HEK293T (cell line): ENCODE measurements at regions not wholly inside any gene's neighbourhood (a gene's known extent, or its start where the extent isn't known, plus 50 kb on each side); places are given as distances from the start of the nearest gene placed in this dataset.

Experiments used
- CTCF ChIA-PET: fragments of 350-600 bp; formaldehyde crosslinking; extraction: SDS; loops from one replicate; lab custom pipeline; 2021; ENCODE audit warnings: antibody characterized with exemption, inconsistent platforms; lab: Yijun Ruan, JAX
- POLR2A ChIA-PET: fragments of 350-600 bp; formaldehyde crosslinking; extraction: SDS; loops from one replicate; lab custom pipeline; 2020; ENCODE audit warnings: antibody characterized with exemption, inconsistent platforms; lab: Yijun Ruan, JAX
- DNase-seq: peaks from one replicate; pipeline ENCODE4 v3.0.0; 2012; ENCODE audit warnings: mixed read lengths; ENCODE audit errors: extremely low spot score
- ARNT ChIP-seq: fragments of 450-650 bp; IDR thresholded peaks from 2 replicates; pipeline ENCODE4 v1.6.1; 2017; ENCODE audit warnings: mild to moderate bottlenecking
- BHLHE40 ChIP-seq: fragments of 450-650 bp; IDR thresholded peaks from 2 replicates; pipeline ENCODE4 v1.6.1; 2016; ENCODE audit warnings: mild to moderate bottlenecking, moderate library complexity, borderline replicate concordance
- CTBP1 ChIP-seq: fragments of 450-650 bp; IDR thresholded peaks from 2 replicates; pipeline ENCODE4 v1.6.1; 2016; ENCODE audit warnings: borderline replicate concordance
- ELF4 ChIP-seq: fragments of 450-650 bp; IDR thresholded peaks from 2 replicates; pipeline ENCODE4 v1.6.1; 2017; ENCODE audit warnings: antibody characterized with exemption
- FOXA1 ChIP-seq: fragments of 450-650 bp; IDR thresholded peaks from 2 replicates; pipeline ENCODE4 v1.6.1; 2016; ENCODE audit warnings: mild to moderate bottlenecking
- FOXK2 ChIP-seq: fragments of 450-650 bp; IDR thresholded peaks from 2 replicates; pipeline ENCODE4 v1.6.1; 2016; ENCODE audit warnings: mild to moderate bottlenecking
- FOXM1 ChIP-seq: fragments of 450-650 bp; IDR thresholded peaks from 2 replicates; pipeline ENCODE4 v1.6.1; 2017; ENCODE audit warnings: mild to moderate bottlenecking, borderline replicate concordance
- HDGF ChIP-seq: fragments of 450-650 bp; IDR thresholded peaks from 2 replicates; pipeline ENCODE4 v1.6.1; 2017; ENCODE audit warnings: antibody characterized with exemption, borderline replicate concordance
- L3MBTL2 ChIP-seq: fragments of 450-650 bp; conservative IDR thresholded peaks from 2 replicates; pipeline ENCODE4 v1.6.1; 2016; ENCODE audit warnings: mild to moderate bottlenecking
- LEF1 ChIP-seq: fragments of 450-650 bp; IDR thresholded peaks from 2 replicates; pipeline ENCODE4 v1.6.1; 2017; ENCODE audit warnings: mild to moderate bottlenecking, borderline replicate concordance
- NFRKB ChIP-seq: fragments of 450-650 bp; IDR thresholded peaks from 2 replicates; pipeline ENCODE4 v1.6.1; 2016; ENCODE audit warnings: mild to moderate bottlenecking, moderate library complexity
- PKNOX1 ChIP-seq: fragments of 450-650 bp; IDR thresholded peaks from 2 replicates; pipeline ENCODE4 v1.6.1; 2016
- SP1 ChIP-seq: fragments of 450-650 bp; IDR thresholded peaks from 2 replicates; pipeline ENCODE4 v1.6.1; 2017
- SUZ12 ChIP-seq: fragments of 450-650 bp; IDR thresholded peaks from 2 replicates; pipeline ENCODE4 v1.6.1; 2016; ENCODE audit warnings: mild to moderate bottlenecking
- TARDBP ChIP-seq: fragments of 450-650 bp; IDR thresholded peaks from 2 replicates; pipeline ENCODE4 v1.6.1; 2016
- ZNF384 ChIP-seq: fragments of 450-650 bp; IDR thresholded peaks from 2 replicates; pipeline ENCODE4 v1.6.1; 2016

GRCh38 chr2:225170162-225170561, 127.9 kb upstream of the DOCK10 start:
- ChIA-PET POLR2A (no interaction called here), CTCF (no interaction called here)
- no peak for DNase-seq
- no peak for TF ChIP-seq NFRKB
- no peak for TF ChIP-seq FOXA1
- TF ChIP-seq CTBP1: no peak
- no peak for TF ChIP-seq TARDBP
- no peak for TF ChIP-seq SUZ12
- no peak for TF ChIP-seq ARNT
- TF ChIP-seq FOXM1: no peak
- TF ChIP-seq L3MBTL2: no peak
- no peak for TF ChIP-seq PKNOX1
- TF ChIP-seq SP1: no peak
- no peak for TF ChIP-seq LEF1
- TF ChIP-seq ELF4: no peak
- no peak for TF ChIP-seq ZNF384
- TF ChIP-seq BHLHE40: no peak
- TF ChIP-seq HDGF: no peak
- no peak for TF ChIP-seq FOXK2

- no peak for TF ChIP-seq FOXA1
- ChIA-PET POLR2A (no interaction called here), CTCF (no interaction called here)
- no peak for DNase-seq
Observed at GRCh38 chr2:225169396-225169795, 127.1 kb upstream of the DOCK10 start.

- TF ChIP-seq HDGF (no peak), BHLHE40 (no peak), FOXA1 (no peak), PKNOX1 (no peak), ELF4 (no peak)
- no peak for DNase-seq
- CTCF ChIA-PET: no interaction called here
- POLR2A ChIA-PET: no interaction called here
Observed at GRCh38 chr2:225165052-225165451, 122.8 kb upstream of the DOCK10 start.

GRCh38 chr2:225164401-225165050, 122.3 kb upstream of the DOCK10 start:
- DNase-seq: no peak
- CTCF ChIA-PET: no interaction called here

GRCh38 chr2:225158360-225158759, 116.1 kb upstream of the DOCK10 start:
- CTCF ChIA-PET: no interaction called here
- POLR2A ChIA-PET: no interaction called here
- TF ChIP-seq BHLHE40: no peak
- DNase-seq: no peak

More at GRCh38 chr2:225164401-225165050, 122.3 kb upstream of the DOCK10 start:
- POLR2A ChIA-PET: no interaction called here
- no peak for TF ChIP-seq LEF1
- no peak for TF ChIP-seq SUZ12

- DNase-seq: no peak
- ChIA-PET CTCF (no interaction called here), POLR2A (no interaction called here)
- TF ChIP-seq ARNT: no peak
- TF ChIP-seq TARDBP: no peak
- TF ChIP-seq FOXK2: no peak
- TF ChIP-seq LEF1: no peak
- TF ChIP-seq SP1: no peak
- no peak for TF ChIP-seq CTBP1
- TF ChIP-seq L3MBTL2: no peak
- TF ChIP-seq ZNF384: no peak
- no peak for TF ChIP-seq ELF4
- TF ChIP-seq FOXA1: no peak
Observed at GRCh38 chr2:225156853-225157451, 114.7 kb upstream of the DOCK10 start.

GRCh38 chr2:225140723-225141122, 98.5 kb upstream of the DOCK10 start:
- DNase-seq: no peak
- no peak for TF ChIP-seq ZNF384
- TF ChIP-seq SUZ12: no peak
- no peak for TF ChIP-seq LEF1
- TF ChIP-seq NFRKB: no peak
- no peak for TF ChIP-seq FOXK2
- TF ChIP-seq ELF4: no peak
- no peak for TF ChIP-seq CTBP1
- TF ChIP-seq SP1: no peak
- TF ChIP-seq ARNT: no peak
- TF ChIP-seq HDGF: no peak
- no peak for TF ChIP-seq FOXM1
- no peak for TF ChIP-seq TARDBP
- no peak for TF ChIP-seq L3MBTL2
- TF ChIP-seq BHLHE40: no peak
- ChIA-PET POLR2A (no interaction called here), CTCF (no interaction called here)

- TF ChIP-seq SP1: no peak
- no peak for TF ChIP-seq BHLHE40
- no peak for TF ChIP-seq CTBP1
- TF ChIP-seq FOXK2: no peak
- no peak for TF ChIP-seq FOXM1
- TF ChIP-seq ELF4: no peak
- no peak for TF ChIP-seq LEF1
- no peak for TF ChIP-seq ZNF384
- no peak for TF ChIP-seq ARNT
- TF ChIP-seq L3MBTL2: no peak
- TF ChIP-seq PKNOX1: no peak
- TF ChIP-seq FOXA1: no peak
- no peak for TF ChIP-seq HDGF
- ChIA-PET CTCF (no interaction called here), POLR2A (no interaction called here)
- no peak for DNase-seq
Observed at GRCh38 chr2:225137971-225138370, 95.7 kb upstream of the DOCK10 start.
